Prostate gland (tissue), 2 donors: ENCODE measurements at regions not wholly inside any gene's neighbourhood (a gene's known extent, or its start where the extent isn't known, plus 50 kb on each side); places are given as distances from the start of the nearest gene placed in this dataset.

ENCODE experiments used
- DNase-seq: peaks from one replicate; pipeline ENCODE4 v3.0.0-alpha.2; 2019; ENCODE audit warnings: low spot score
- H3K27ac ChIP-seq, 2 donors: fragments of 200-600 bp; sonication (generic); 2 replicates each; pipeline ENCODE4 v1.5.1; 2017 to 2019
- H3K27me3 ChIP-seq: fragments of 200-600 bp; sonication (generic); replicated peaks from 2 replicates; pipeline ENCODE4 v1.5.1; 2019; ENCODE audit not compliant: insufficient read depth
- H3K36me3 ChIP-seq, 2 donors: fragments of 200-600 bp; sonication (generic); 1 replicate in 1 of 2; 2 replicates in 1 of 2; pipeline versions ENCODE4 v1.5.1 to v1.8.1; 2017 to 2019
- H3K4me1 ChIP-seq: fragments of 200-600 bp; sonication (generic); replicated peaks from 2 replicates; pipeline ENCODE4 v1.5.1; 2019
- H3K4me3 ChIP-seq, 2 donors: fragments of 200-600 bp; sonication (generic); 2 replicates each; pipeline ENCODE4 v1.5.1; 2017 to 2019
- H3K9me3 ChIP-seq: fragments of 200-600 bp; sonication (generic); 2 replicates; pipeline ENCODE4 v1.5.1; 2017
- POLR2A ChIP-seq: fragments of 450-650 bp; IDR thresholded peaks from one replicate; pipeline ENCODE4 v1.6.1; 2016; ENCODE audit warnings: antibody characterized with exemption, mild to moderate bottlenecking
- POLR2AphosphoS5 ChIP-seq: sonication (generic); formaldehyde crosslinking; IDR thresholded peaks from one replicate; pipeline ENCODE4 v1.6.1; 2017; ENCODE audit warnings: antibody characterized with exemption
- WGBS: methylation state at CpG from one replicate; pipeline ENCODE4 v1.1.5; 2018; 5-methylcytosine and 5-hydroxymethylcytosine counted together
- intact Hi-C: fragments of 100-400 bp; cut with DNase I; formaldehyde crosslinking; loops from one replicate; pipeline ENCODE4 v1.14.2; 2022
- TF ChIP-seq, protein P1 (sequence below), 4 experiments: fragments of 200-600 bp in 2 of 4; fragments of 450-650 bp in 2 of 4; sonication (generic) in 2 of 4; IDR thresholded peaks; 1 replicate in 3 of 4; 2 replicates in 1 of 4; pipeline ENCODE4 v1.5.1; 2016 to 2019; ENCODE audit warnings: antibody characterized with exemption in 4 of 4, mild to moderate bottlenecking in 2 of 4, moderate library complexity in 2 of 4

GRCh38 chr18:78208461-78208860, 771.2 kb upstream of the SALL3 start:
- no peaks in the 10 kb centered on the region for H3K36me3 ChIP-seq
- H3K9me3 ChIP-seq: no peaks in the 10 kb centered on the region
- WGBS: 40% methylated on average over 2 of the region's 2 CpGs
- no peak overlapping the region for H3K27ac ChIP-seq
- H3K27me3 ChIP-seq: no peaks in the 10 kb centered on the region
- no peak overlapping the region for H3K4me3 ChIP-seq
- DNase-seq: no peak
- H3K4me1 ChIP-seq: no peaks in the 10 kb centered on the region
- no peak for TF ChIP-seq POLR2AphosphoS5
- TF ChIP-seq, protein P1, sequence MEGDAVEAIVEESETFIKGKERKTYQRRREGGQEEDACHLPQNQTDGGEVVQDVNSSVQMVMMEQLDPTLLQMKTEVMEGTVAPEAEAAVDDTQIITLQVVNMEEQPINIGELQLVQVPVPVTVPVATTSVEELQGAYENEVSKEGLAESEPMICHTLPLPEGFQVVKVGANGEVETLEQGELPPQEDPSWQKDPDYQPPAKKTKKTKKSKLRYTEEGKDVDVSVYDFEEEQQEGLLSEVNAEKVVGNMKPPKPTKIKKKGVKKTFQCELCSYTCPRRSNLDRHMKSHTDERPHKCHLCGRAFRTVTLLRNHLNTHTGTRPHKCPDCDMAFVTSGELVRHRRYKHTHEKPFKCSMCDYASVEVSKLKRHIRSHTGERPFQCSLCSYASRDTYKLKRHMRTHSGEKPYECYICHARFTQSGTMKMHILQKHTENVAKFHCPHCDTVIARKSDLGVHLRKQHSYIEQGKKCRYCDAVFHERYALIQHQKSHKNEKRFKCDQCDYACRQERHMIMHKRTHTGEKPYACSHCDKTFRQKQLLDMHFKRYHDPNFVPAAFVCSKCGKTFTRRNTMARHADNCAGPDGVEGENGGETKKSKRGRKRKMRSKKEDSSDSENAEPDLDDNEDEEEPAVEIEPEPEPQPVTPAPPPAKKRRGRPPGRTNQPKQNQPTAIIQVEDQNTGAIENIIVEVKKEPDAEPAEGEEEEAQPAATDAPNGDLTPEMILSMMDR (IDR thresholded peaks at IDR 0.05): no peak
- no peak for TF ChIP-seq POLR2A
- intact Hi-C loops: no loop called here

- Histone ChIP-seq H3K27ac (no peak overlapping the region), H3K4me3 (no peak overlapping the region), H3K4me1 (no peaks in the 10 kb centered on the region), H3K9me3 (no peaks in the 10 kb centered on the region), H3K36me3 (no peaks in the 10 kb centered on the region), H3K27me3 (no peaks in the 10 kb centered on the region)
- DNase-seq: no peak
- intact Hi-C loops: no loop called here
- 66% methylated on average over 15 of the region's 15 CpGs for WGBS
- TF ChIP-seq, protein P1 (IDR thresholded peaks at IDR 0.05): no peak
- TF ChIP-seq POLR2A: no peak
- TF ChIP-seq POLR2AphosphoS5: no peak
Observed at GRCh38 chr18:78213361-78213994, 766.1 kb upstream of the SALL3 start.

- no peak for DNase-seq
- intact Hi-C loops: no loop called here
- H3K36me3 ChIP-seq: no peaks in the 10 kb centered on the region
- TF ChIP-seq POLR2AphosphoS5 (no peak), POLR2A (no peak)
- TF ChIP-seq, protein P1 (IDR thresholded peaks at IDR 0.05): no peak
- 36% methylated on average over 10 of the region's 10 CpGs for whole genome bisulfite sequencing
- no peak overlapping the region for H3K27ac ChIP-seq
- H3K4me3 ChIP-seq: no peak overlapping the region
- no peaks in the 10 kb centered on the region for H3K27me3 ChIP-seq
- H3K4me1 ChIP-seq: no peaks in the 10 kb centered on the region
- no peaks in the 10 kb centered on the region for H3K9me3 ChIP-seq
Observed at GRCh38 chr18:78221496-78221895, 758.1 kb upstream of the SALL3 start.

GRCh38 chr18:78228974-78229373, 750.6 kb upstream of the SALL3 start:
- no peak for TF ChIP-seq POLR2A
- TF ChIP-seq, protein P1 (IDR thresholded peaks at IDR 0.05): no peak
- TF ChIP-seq POLR2AphosphoS5: no peak
- no peak for DNase-seq
- Histone ChIP-seq H3K27ac (no peak overlapping the region), H3K9me3 (no peaks in the 10 kb centered on the region), H3K36me3 (no peaks in the 10 kb centered on the region), H3K4me1 (no peaks in the 10 kb centered on the region), H3K4me3 (no peak overlapping the region), H3K27me3 (no peaks in the 10 kb centered on the region)
- 80% methylated on average over 19 of the region's 19 CpGs for WGBS
- intact Hi-C loops: no loop called here

GRCh38 chr18:78230911-78231310, 748.7 kb upstream of the SALL3 start:
- DNase-seq: no peak
- intact Hi-C loops: no loop called here
- TF ChIP-seq, protein P1 (IDR thresholded peaks at IDR 0.05): no peak
- TF ChIP-seq POLR2A (no peak), POLR2AphosphoS5 (no peak)
- 74% methylated on average over 4 of the region's 4 CpGs for WGBS
- H3K4me3 ChIP-seq: no peak overlapping the region
- H3K36me3 ChIP-seq: no peaks in the 10 kb centered on the region
- no peaks in the 10 kb centered on the region for H3K4me1 ChIP-seq
- no peaks in the 10 kb centered on the region for H3K27me3 ChIP-seq
- H3K27ac ChIP-seq: no peak overlapping the region
- H3K9me3 ChIP-seq: no peaks in the 10 kb centered on the region
